ENCODE measurements at regions not wholly inside any gene's neighbourhood (a gene's known extent, or its start where the extent isn't known, plus 50 kb on each side); places are given as distances from the start of the nearest gene placed in this dataset.
"Not testable (repeated sequence)": the region's sequence is repeated elsewhere in the genome, so short reads cannot be mapped to it uniquely, and the experiment has no call there.

- ChIA-PET CTCF (no interaction called here), POLR2A (no interaction called here)
- H3K27me3 ChIP-seq (replicated peaks in 2 of 5; ENCODE audit: control insufficient read depth in 4 of 5, insufficient read depth in 5 of 5, low read length in 4 of 5), result no peaks in the 10 kb centered on the region
- no peak overlapping the region for H3K27ac ChIP-seq (ENCODE audit: insufficient read depth in 1 of 2, low read depth in 1 of 2, low read length in 2 of 2, poor library complexity in 1 of 2, severe bottlenecking in 2 of 2)
- no peaks in the 10 kb centered on the region for H3K36me3 ChIP-seq (ENCODE audit: control insufficient read depth in 4 of 4, insufficient read depth in 4 of 4, low read length in 3 of 4)
- no peaks in the 10 kb centered on the region for H3K4me1 ChIP-seq (ENCODE audit: control extremely low read depth in 1 of 4, control insufficient read depth in 4 of 4, insufficient read depth in 4 of 4, low read length in 3 of 4)
- peaks cover 0 to 9% (median 2%) of the 10 kb centered on the region in 5 experiments for H3K9me3 ChIP-seq (ENCODE audit: control extremely low read depth in 1 of 5, control insufficient read depth in 4 of 5, insufficient read depth in 2 of 5, low read depth in 1 of 5, low read length in 4 of 5)
- no peak for DNase-seq
- H3K4me3 ChIP-seq (ENCODE audit: control insufficient read depth in 1 of 7, extremely low read depth in 1 of 7, insufficient read depth in 4 of 7, low read depth in 2 of 7, low read length in 6 of 7), result no peak overlapping the region
These were observed 130.2 kb downstream of the GASK1B start for GRCh38 chr4:158042591-158043030.

GRCh38 chr4:158038718-158039117, 134.1 kb downstream of the GASK1B start:
- Histone ChIP-seq H3K27ac (ENCODE audit: insufficient read depth in 1 of 2, low read depth in 1 of 2, low read length in 2 of 2, poor library complexity in 1 of 2, severe bottlenecking in 2 of 2) (no peak overlapping the region), H3K27me3 (replicated peaks in 2 of 5; ENCODE audit: control insufficient read depth in 4 of 5, insufficient read depth in 5 of 5, low read length in 4 of 5) (no peaks in the 10 kb centered on the region), H3K9me3 (ENCODE audit: control extremely low read depth in 1 of 5, control insufficient read depth in 4 of 5, insufficient read depth in 2 of 5, low read depth in 1 of 5, low read length in 4 of 5) (peaks cover 0 to 16% (median 4%) of the 10 kb centered on the region in 5 experiments), H3K4me1 (ENCODE audit: control extremely low read depth in 1 of 4, control insufficient read depth in 4 of 4, insufficient read depth in 4 of 4, low read length in 3 of 4) (no peaks in the 10 kb centered on the region), H3K4me3 (ENCODE audit: control insufficient read depth in 1 of 7, extremely low read depth in 1 of 7, insufficient read depth in 4 of 7, low read depth in 2 of 7, low read length in 6 of 7) (no peak overlapping the region), H3K36me3 (ENCODE audit: control insufficient read depth in 4 of 4, insufficient read depth in 4 of 4, low read length in 3 of 4) (no peaks in the 10 kb centered on the region)
- ChIA-PET CTCF (no interaction called here), POLR2A (no interaction called here)
- DNase-seq, result no peak

GRCh38 chr4:158036998-158037397, 135.8 kb downstream of the GASK1B start:
- ChIA-PET POLR2A (no interaction called here), CTCF (no interaction called here)
- Histone ChIP-seq H3K27me3 (replicated peaks in 2 of 5; ENCODE audit: control insufficient read depth in 4 of 5, insufficient read depth in 5 of 5, low read length in 4 of 5) (no peaks in the 10 kb centered on the region), H3K4me1 (ENCODE audit: control extremely low read depth in 1 of 4, control insufficient read depth in 4 of 4, insufficient read depth in 4 of 4, low read length in 3 of 4) (peaks cover 0 to 4% (median 0%) of the 10 kb centered on the region in 4 experiments), H3K4me3 (ENCODE audit: control insufficient read depth in 1 of 7, extremely low read depth in 1 of 7, insufficient read depth in 4 of 7, low read depth in 2 of 7, low read length in 6 of 7) (no peak overlapping the region), H3K36me3 (ENCODE audit: control insufficient read depth in 4 of 4, insufficient read depth in 4 of 4, low read length in 3 of 4) (no peaks in the 10 kb centered on the region), H3K9me3 (ENCODE audit: control extremely low read depth in 1 of 5, control insufficient read depth in 4 of 5, insufficient read depth in 2 of 5, low read depth in 1 of 5, low read length in 4 of 5) (peaks cover 0 to 16% (median 4%) of the 10 kb centered on the region in 5 experiments), H3K27ac (ENCODE audit: insufficient read depth in 1 of 2, low read depth in 1 of 2, low read length in 2 of 2, poor library complexity in 1 of 2, severe bottlenecking in 2 of 2) (no peak overlapping the region)
- no peak for DNase-seq
- WGBS (ENCODE audit: insufficient coverage), result 100% methylated on average over 1 of the region's 1 CpG

- H3K36me3 ChIP-seq (ENCODE audit: control insufficient read depth in 4 of 4, insufficient read depth in 4 of 4, low read length in 3 of 4), result no peaks in the 10 kb centered on the region
- no peak overlapping the region for H3K27ac ChIP-seq (ENCODE audit: insufficient read depth in 1 of 2, low read depth in 1 of 2, low read length in 2 of 2, poor library complexity in 1 of 2, severe bottlenecking in 2 of 2)
- ChIA-PET POLR2A (no interaction called here), CTCF (interaction anchor here (1.1 kb wide), 1 partner anchor 61 kb away, joined by 3 read pairs; no protein-coding TSS in a partner anchor)
- peaks cover 0 to 16% (median 4%) of the 10 kb centered on the region in 5 experiments for H3K9me3 ChIP-seq (ENCODE audit: control extremely low read depth in 1 of 5, control insufficient read depth in 4 of 5, insufficient read depth in 2 of 5, low read depth in 1 of 5, low read length in 4 of 5)
- no peak for DNase-seq
- H3K4me3 ChIP-seq (ENCODE audit: control insufficient read depth in 1 of 7, extremely low read depth in 1 of 7, insufficient read depth in 4 of 7, low read depth in 2 of 7, low read length in 6 of 7), result no peak overlapping the region
- WGBS (ENCODE audit: insufficient coverage), result no CpG with 5 or more reads among the region's 2 CpGs
- H3K4me1 ChIP-seq (ENCODE audit: control extremely low read depth in 1 of 4, control insufficient read depth in 4 of 4, insufficient read depth in 4 of 4, low read length in 3 of 4), result peaks cover 0 to 4% (median 0%) of the 10 kb centered on the region in 4 experiments
- no peaks in the 10 kb centered on the region for H3K27me3 ChIP-seq (replicated peaks in 2 of 5; ENCODE audit: control insufficient read depth in 4 of 5, insufficient read depth in 5 of 5, low read length in 4 of 5)
These were observed 137.1 kb downstream of the GASK1B start for GRCh38 chr4:158035662-158036195.

GRCh38 chr4:158033416-158034120, 139.3 kb downstream of the GASK1B start:
- Histone ChIP-seq H3K27ac (ENCODE audit: insufficient read depth in 1 of 2, low read depth in 1 of 2, low read length in 2 of 2, poor library complexity in 1 of 2, severe bottlenecking in 2 of 2) (no peak overlapping the region), H3K27me3 (replicated peaks in 2 of 5; ENCODE audit: control insufficient read depth in 4 of 5, insufficient read depth in 5 of 5, low read length in 4 of 5) (no peaks in the 10 kb centered on the region), H3K9me3 (ENCODE audit: control extremely low read depth in 1 of 5, control insufficient read depth in 4 of 5, insufficient read depth in 2 of 5, low read depth in 1 of 5, low read length in 4 of 5) (peaks cover 0 to 12% (median 4%) of the 10 kb centered on the region in 5 experiments), H3K4me1 (ENCODE audit: control extremely low read depth in 1 of 4, control insufficient read depth in 4 of 4, insufficient read depth in 4 of 4, low read length in 3 of 4) (peaks cover 0 to 4% (median 0%) of the 10 kb centered on the region in 4 experiments), H3K36me3 (ENCODE audit: control insufficient read depth in 4 of 4, insufficient read depth in 4 of 4, low read length in 3 of 4) (no peaks in the 10 kb centered on the region), H3K4me3 (ENCODE audit: control insufficient read depth in 1 of 7, extremely low read depth in 1 of 7, insufficient read depth in 4 of 7, low read depth in 2 of 7, low read length in 6 of 7) (peak overlapping the region in 1 of 7 experiments; percentile 23)
- peak in 2 of 3 donors; percentile 31 to 46 for DNase-seq
- CTCF ChIA-PET, result interaction anchor here (0.6 kb wide), 1 partner anchor 673 kb away, joined by 3 read pairs; no protein-coding TSS in a partner anchor
- POLR2A ChIA-PET, result no interaction called here
- WGBS (ENCODE audit: insufficient coverage), result 39% methylated on average over 5 of the region's 5 CpGs

- CTCF ChIA-PET, result no interaction called here
- peaks cover 0 to 14% (median 2%) of the 10 kb centered on the region in 5 experiments for H3K9me3 ChIP-seq (ENCODE audit: control extremely low read depth in 1 of 5, control insufficient read depth in 4 of 5, insufficient read depth in 2 of 5, low read depth in 1 of 5, low read length in 4 of 5)
- H3K4me3 ChIP-seq (ENCODE audit: control insufficient read depth in 1 of 7, extremely low read depth in 1 of 7, insufficient read depth in 4 of 7, low read depth in 2 of 7, low read length in 6 of 7), result no peak overlapping the region
- WGBS (ENCODE audit: insufficient coverage), result 62% methylated on average over 3 of the region's 4 CpGs
- H3K36me3 ChIP-seq (ENCODE audit: control insufficient read depth in 4 of 4, insufficient read depth in 4 of 4, low read length in 3 of 4), result no peaks in the 10 kb centered on the region
- no peak overlapping the region for H3K27ac ChIP-seq (ENCODE audit: insufficient read depth in 1 of 2, low read depth in 1 of 2, low read length in 2 of 2, poor library complexity in 1 of 2, severe bottlenecking in 2 of 2)
- DNase-seq, result no peak
- H3K4me1 ChIP-seq (ENCODE audit: control extremely low read depth in 1 of 4, control insufficient read depth in 4 of 4, insufficient read depth in 4 of 4, low read length in 3 of 4), result peaks cover 0 to 4% (median 0%) of the 10 kb centered on the region in 4 experiments
- H3K27me3 ChIP-seq (replicated peaks in 2 of 5; ENCODE audit: control insufficient read depth in 4 of 5, insufficient read depth in 5 of 5, low read length in 4 of 5), result no peaks in the 10 kb centered on the region
- POLR2A ChIA-PET, result no interaction called here
These were observed 140.0 kb downstream of the GASK1B start for GRCh38 chr4:158032733-158033415.

GRCh38 chr4:158028381-158028780, 144.4 kb downstream of the GASK1B start:
- H3K27me3 ChIP-seq (replicated peaks in 2 of 5; ENCODE audit: control insufficient read depth in 4 of 5, insufficient read depth in 5 of 5, low read length in 4 of 5); H3K4me1 ChIP-seq (ENCODE audit: control extremely low read depth in 1 of 4, control insufficient read depth in 4 of 4, insufficient read depth in 4 of 4, low read length in 3 of 4); POLR2A ChIA-PET; H3K4me3 ChIP-seq (ENCODE audit: control insufficient read depth in 1 of 7, extremely low read depth in 1 of 7, insufficient read depth in 4 of 7, low read depth in 2 of 7, low read length in 6 of 7); CTCF ChIA-PET; DNase-seq; H3K36me3 ChIP-seq (ENCODE audit: control insufficient read depth in 4 of 4, insufficient read depth in 4 of 4, low read length in 3 of 4); H3K27ac ChIP-seq (ENCODE audit: insufficient read depth in 1 of 2, low read depth in 1 of 2, low read length in 2 of 2, poor library complexity in 1 of 2, severe bottlenecking in 2 of 2): not testable (repeated sequence)
- peaks cover 0 to 17% (median 4%) of the 10 kb centered on the region in 5 experiments for H3K9me3 ChIP-seq (ENCODE audit: control extremely low read depth in 1 of 5, control insufficient read depth in 4 of 5, insufficient read depth in 2 of 5, low read depth in 1 of 5, low read length in 4 of 5)

Measured in common myeloid progenitor, CD34-positive (primary cell).